SK-N-SH (cell line): ENCODE measurements at regions not wholly inside any gene's neighbourhood (a gene's known extent, or its start where the extent isn't known, plus 50 kb on each side); places are given as distances from the start of the nearest gene placed in this dataset.

ENCODE experiments used
- CTCF ChIA-PET: fragments of 300-600, 350-600 bp; formaldehyde crosslinking; extraction: SDS; loops from one replicate; lab custom pipeline; 2021; lab: Yijun Ruan, JAX
- POLR2A ChIA-PET: fragments of 350-600 bp; sonication (Branson Sonifier 250); formaldehyde crosslinking; extraction: SDS; loops from one replicate; lab custom pipeline; 2020; ENCODE audit warnings: antibody characterized with exemption, inconsistent platforms; lab: Yijun Ruan, JAX
- DNase-seq: peaks from one replicate; pipeline ENCODE4 v3.0.0; 2012
- H2AFZ ChIP-seq: fragments of 200-600 bp; sonication (generic); 2 replicates; pipeline ENCODE4 v1.8.1; 2016; ENCODE audit warnings: antibody characterized with exemption, mild to moderate bottlenecking, low read depth
- H3F3A ChIP-seq: fragments of 200-600 bp; sonication (generic); replicated peaks from 2 replicates; pipeline ENCODE3; 2016; ENCODE audit warnings: antibody characterized with exemption, mild to moderate bottlenecking; ENCODE audit not compliant: insufficient read depth
- H3K27ac ChIP-seq, 2 experiments: fragments of 200-500 bp in 1 of 2; fragments of 200-600 bp in 1 of 2; sonication (Bioruptor generic) in 1 of 2; sonication (generic), shearing (Covaris generic) in 1 of 2; 2 replicates each; pipeline versions ENCODE4 v1.5.1 to v1.6.1; 2014 to 2016; ENCODE audit warnings: low read depth in 2 of 2, inconsistent platforms in 1 of 2, low read length in 1 of 2, mild to moderate bottlenecking in 1 of 2, mixed read lengths in 1 of 2
- H3K27me3 ChIP-seq: fragments of 200-600 bp; sonication (generic), shearing (Covaris generic); 2 replicates; pipeline ENCODE4 v1.6.1; 2016; ENCODE audit warnings: mixed run types; ENCODE audit not compliant: insufficient read depth
- H3K36me3 ChIP-seq, 2 experiments: fragments of 200-500 bp in 1 of 2; fragments of 200-600 bp in 1 of 2; sonication (Bioruptor generic) in 1 of 2; sonication (generic) in 1 of 2; replicated peaks in 1 of 2; 2 replicates each; pipeline versions ENCODE3 to v1.5.1; 2014 to 2016; ENCODE audit warnings: low read length in 1 of 2, mild to moderate bottlenecking in 1 of 2; ENCODE audit not compliant: insufficient read depth in 2 of 2, control insufficient read depth in 1 of 2
- H3K4me1 ChIP-seq, 2 experiments: fragments of 200-500 bp in 1 of 2; fragments of 200-600 bp in 1 of 2; sonication (Bioruptor generic) in 1 of 2; sonication (generic), shearing (Covaris generic) in 1 of 2; 2 replicates each; pipeline versions ENCODE4 v1.5.1 to v1.6.1; 2014 to 2016; ENCODE audit warnings: low read depth in 1 of 2, low read length in 1 of 2, mixed run types in 1 of 2; ENCODE audit not compliant: insufficient read depth in 2 of 2, control insufficient read depth in 1 of 2
- H3K4me2 ChIP-seq: fragments of 200-600 bp; sonication (generic), shearing (Covaris generic); 2 replicates; pipeline ENCODE4 v1.6.1; 2017; ENCODE audit warnings: mixed run types
- H3K4me3 ChIP-seq, 2 experiments: fragments of 200-500 bp in 1 of 2; fragments of 200-600 bp in 1 of 2; sonication (Bioruptor generic) in 1 of 2; sonication (generic), shearing (Covaris generic) in 1 of 2; 2 replicates each; pipeline versions ENCODE4 v1.5.1 to v1.8.1; 2014 to 2016; ENCODE audit warnings: low read depth in 2 of 2, inconsistent platforms in 1 of 2, low read length in 1 of 2, mild to moderate bottlenecking in 1 of 2, mixed read lengths in 1 of 2, moderate library complexity in 1 of 2
- H3K79me2 ChIP-seq: fragments of 200-600 bp; sonication (generic); 2 replicates; pipeline ENCODE4 v1.8.1; 2017; ENCODE audit warnings: mild to moderate bottlenecking; ENCODE audit not compliant: insufficient read depth
- H3K9ac ChIP-seq: fragments of 200-600 bp; sonication (generic); 2 replicates; pipeline ENCODE4 v1.6.1; 2017; ENCODE audit warnings: mixed run types
- H3K9me2 ChIP-seq: fragments of 200-600 bp; sonication (generic); 2 replicates; pipeline ENCODE4 v1.6.1; 2017; ENCODE audit warnings: mixed run types
- H3K9me3 ChIP-seq: fragments of 200-600 bp; sonication (generic); 2 replicates; pipeline ENCODE4 v1.6.1; 2017; ENCODE audit warnings: mixed run types, mild to moderate bottlenecking, moderate library complexity
- H4K20me1 ChIP-seq: fragments of 200-600 bp; sonication (generic); 2 replicates; pipeline ENCODE4 v1.6.1; 2017; ENCODE audit warnings: mild to moderate bottlenecking, mixed run types; ENCODE audit not compliant: insufficient read depth
- EP300 ChIP-seq, 2 experiments: IDR thresholded peaks; 2 replicates each; pipeline versions ENCODE4 v1.4.0 to v1.6.1; 2012; ENCODE audit warnings: borderline replicate concordance in 1 of 2, low read depth in 1 of 2, low read length in 1 of 2
- EZH2phosphoT487 ChIP-seq: fragments of 200-600 bp; sonication (generic); IDR thresholded peaks from 2 replicates; pipeline ENCODE4 v1.6.1; 2017; ENCODE audit warnings: low read depth, mixed run types, mild to moderate bottlenecking, antibody characterized with exemption, moderate library complexity, borderline replicate concordance
- FOSL2 ChIP-seq: IDR thresholded peaks from 2 replicates; pipeline ENCODE4 v1.4.0; 2012; ENCODE audit warnings: low read depth, mild to moderate bottlenecking, moderate library complexity, borderline replicate concordance
- FOXJ3 ChIP-seq: sonication (generic); formaldehyde crosslinking; IDR thresholded peaks from 2 replicates; pipeline ENCODE4 v1.5.1; 2020; ENCODE audit warnings: mild to moderate bottlenecking, missing genetic modification reagents
- FOXM1 ChIP-seq: IDR thresholded peaks from 2 replicates; pipeline ENCODE4 v1.4.0; 2012; ENCODE audit warnings: low read depth, mild to moderate bottlenecking
- MAX ChIP-seq: IDR thresholded peaks from 2 replicates; pipeline ENCODE4 v1.4.0; 2012; ENCODE audit warnings: low read depth
- MEF2A ChIP-seq: IDR thresholded peaks from 2 replicates; pipeline ENCODE4 v1.4.0; 2012; ENCODE audit warnings: low read depth, borderline replicate concordance
- MXI1 ChIP-seq: IDR thresholded peaks from 2 replicates; pipeline ENCODE4 v1.6.1; 2012; ENCODE audit warnings: mild to moderate bottlenecking, low read depth, low read length, improper control_type of control experiment
- NFIC ChIP-seq: IDR thresholded peaks from 2 replicates; pipeline ENCODE4 v1.4.0; 2012; ENCODE audit warnings: borderline replicate concordance
- PBX3 ChIP-seq: IDR thresholded peaks from 2 replicates; pipeline ENCODE4; 2012
- RAD21 ChIP-seq: IDR thresholded peaks from 2 replicates; pipeline ENCODE4 v1.6.1; 2012; ENCODE audit warnings: mild to moderate bottlenecking, low read length
- TEAD4 ChIP-seq: IDR thresholded peaks from 2 replicates; pipeline ENCODE4 v1.4.0; 2012; ENCODE audit warnings: mild to moderate bottlenecking, borderline replicate concordance; ENCODE audit not compliant: insufficient read depth
- YY1 ChIP-seq: IDR thresholded peaks from 2 replicates; pipeline ENCODE4 v1.4.0; 2012; ENCODE audit warnings: low read depth, mild to moderate bottlenecking
- WGBS: methylation state at CpG from one replicate; pipeline ENCODE4 v1.1.6; 2017; ENCODE audit warnings: low lambda C conversion rate; 5-methylcytosine and 5-hydroxymethylcytosine counted together
- TF ChIP-seq, protein P1 (sequence below): IDR thresholded peaks from 2 replicates; pipeline ENCODE4 v1.4.0; 2012; ENCODE audit warnings: low read depth, borderline replicate concordance
- TF ChIP-seq, protein P2 (sequence below): fragments of 150-350 bp; IDR thresholded peaks from 2 replicates; pipeline ENCODE4 v1.6.1; 2016; ENCODE audit warnings: mild to moderate bottlenecking, low read depth, low read length
- TF ChIP-seq, protein P3 (sequence below): fragments of 200-600 bp; sonication (generic); IDR thresholded peaks from 2 replicates; pipeline ENCODE4 v1.6.1; 2017; ENCODE audit warnings: antibody characterized with exemption, mild to moderate bottlenecking, moderate library complexity

DNA sequence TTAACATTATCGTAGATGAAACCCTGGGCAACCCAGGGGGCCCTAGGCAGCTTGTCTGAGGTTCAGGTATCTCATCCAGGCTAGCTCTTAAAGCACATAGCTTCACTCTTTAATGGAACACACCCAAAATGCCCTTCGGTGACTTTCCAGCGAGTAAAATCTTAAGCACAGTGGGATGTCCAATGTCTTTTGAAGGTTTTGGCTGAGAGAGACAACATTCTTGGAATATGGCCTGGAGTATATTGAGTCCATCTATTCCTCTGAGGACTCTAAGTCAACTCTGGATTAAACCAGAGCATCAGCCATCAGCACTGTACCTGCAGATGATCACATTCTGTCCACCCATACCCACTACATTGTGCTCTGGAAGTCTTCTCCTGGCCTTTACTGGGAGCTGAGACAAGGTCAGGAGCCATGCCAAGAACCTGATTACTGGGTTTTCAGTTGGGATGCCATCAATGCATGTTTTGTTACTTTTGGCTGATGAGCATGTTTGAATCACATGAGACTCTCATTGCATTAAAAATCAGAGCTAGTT, 63.4 kb upstream of the CDH11 start:
- DNase-seq = no peak
- WGBS = 61% methylated on average over 3 of the region's 3 CpGs

More for the DNA sequence above, 63.4 kb upstream of the CDH11 start:
- no peaks in the 10 kb centered on the region for H3K79me2 ChIP-seq
- no peaks in the 10 kb centered on the region for H3K9me2 ChIP-seq
- H3K36me3 ChIP-seq = no peaks in the 10 kb centered on the region
- ChIA-PET POLR2A (no interaction called here), CTCF (no interaction called here)
- no peaks in the 10 kb centered on the region for H4K20me1 ChIP-seq
- H3K4me1 ChIP-seq = no peaks in the 10 kb centered on the region; a peak in 1 of 4 replicates
- no peak overlapping the region for H3K4me2 ChIP-seq
- TF ChIP-seq EZH2phosphoT487 (no peak), PBX3 (no peak), FOXJ3 (CRISPR knock-in tag) (no peak), MXI1 (no peak), FOSL2 (no peak), MEF2A (no peak), TEAD4 (no peak), YY1 (no peak), EP300 (IDR thresholded peaks at IDR 0.05; ENCODE audit: borderline replicate concordance in 1 of 2, low read depth in 1 of 2, low read length in 1 of 2) (no peak), FOXM1 (no peak), MAX (no peak), RAD21 (no peak), NFIC (no peak)
- TF ChIP-seq, protein P1, sequence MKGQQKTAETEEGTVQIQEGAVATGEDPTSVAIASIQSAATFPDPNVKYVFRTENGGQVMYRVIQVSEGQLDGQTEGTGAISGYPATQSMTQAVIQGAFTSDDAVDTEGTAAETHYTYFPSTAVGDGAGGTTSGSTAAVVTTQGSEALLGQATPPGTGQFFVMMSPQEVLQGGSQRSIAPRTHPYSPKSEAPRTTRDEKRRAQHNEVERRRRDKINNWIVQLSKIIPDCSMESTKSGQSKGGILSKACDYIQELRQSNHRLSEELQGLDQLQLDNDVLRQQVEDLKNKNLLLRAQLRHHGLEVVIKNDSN = no peak
- TF ChIP-seq, protein P2, sequence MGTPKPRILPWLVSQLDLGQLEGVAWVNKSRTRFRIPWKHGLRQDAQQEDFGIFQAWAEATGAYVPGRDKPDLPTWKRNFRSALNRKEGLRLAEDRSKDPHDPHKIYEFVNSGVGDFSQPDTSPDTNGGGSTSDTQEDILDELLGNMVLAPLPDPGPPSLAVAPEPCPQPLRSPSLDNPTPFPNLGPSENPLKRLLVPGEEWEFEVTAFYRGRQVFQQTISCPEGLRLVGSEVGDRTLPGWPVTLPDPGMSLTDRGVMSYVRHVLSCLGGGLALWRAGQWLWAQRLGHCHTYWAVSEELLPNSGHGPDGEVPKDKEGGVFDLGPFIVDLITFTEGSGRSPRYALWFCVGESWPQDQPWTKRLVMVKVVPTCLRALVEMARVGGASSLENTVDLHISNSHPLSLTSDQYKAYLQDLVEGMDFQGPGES = no peak
- TF ChIP-seq, protein P3, sequence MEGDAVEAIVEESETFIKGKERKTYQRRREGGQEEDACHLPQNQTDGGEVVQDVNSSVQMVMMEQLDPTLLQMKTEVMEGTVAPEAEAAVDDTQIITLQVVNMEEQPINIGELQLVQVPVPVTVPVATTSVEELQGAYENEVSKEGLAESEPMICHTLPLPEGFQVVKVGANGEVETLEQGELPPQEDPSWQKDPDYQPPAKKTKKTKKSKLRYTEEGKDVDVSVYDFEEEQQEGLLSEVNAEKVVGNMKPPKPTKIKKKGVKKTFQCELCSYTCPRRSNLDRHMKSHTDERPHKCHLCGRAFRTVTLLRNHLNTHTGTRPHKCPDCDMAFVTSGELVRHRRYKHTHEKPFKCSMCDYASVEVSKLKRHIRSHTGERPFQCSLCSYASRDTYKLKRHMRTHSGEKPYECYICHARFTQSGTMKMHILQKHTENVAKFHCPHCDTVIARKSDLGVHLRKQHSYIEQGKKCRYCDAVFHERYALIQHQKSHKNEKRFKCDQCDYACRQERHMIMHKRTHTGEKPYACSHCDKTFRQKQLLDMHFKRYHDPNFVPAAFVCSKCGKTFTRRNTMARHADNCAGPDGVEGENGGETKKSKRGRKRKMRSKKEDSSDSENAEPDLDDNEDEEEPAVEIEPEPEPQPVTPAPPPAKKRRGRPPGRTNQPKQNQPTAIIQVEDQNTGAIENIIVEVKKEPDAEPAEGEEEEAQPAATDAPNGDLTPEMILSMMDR = no peak
- no peak overlapping the region for H3K27ac ChIP-seq
- no peaks in the 10 kb centered on the region for H3K9me3 ChIP-seq
- no peak overlapping the region for H2AFZ ChIP-seq
- no peak overlapping the region for H3K9ac ChIP-seq
- H3K27me3 ChIP-seq = no peaks in the 10 kb centered on the region
- no peaks in the 10 kb centered on the region for H3F3A ChIP-seq
- H3K4me3 ChIP-seq = no peak overlapping the region
